ENCODE measurements at regions not wholly inside any gene's neighbourhood (a gene's known extent, or its start where the extent isn't known, plus 50 kb on each side); places are given as distances from the start of the nearest gene placed in this dataset.

- TF ChIP-seq YY1 (IDR thresholded peaks at IDR 0.05; ENCODE audit: insufficient read depth, insufficient read length) (no peak), SUZ12 (IDR thresholded peaks at IDR 0.05; ENCODE audit: extremely low read depth, insufficient read depth, insufficient read length) (no peak)
Measured at GRCh38 chrX:39958850-39959249, 138.9 kb downstream of the BCOR start.

Data from NT2/D1 (cell line).